NCI-H1105 treated with DMSO at 0.1 percent for 48 hours (cell line): ENCODE measurements at regions not wholly inside any gene's neighbourhood (a gene's known extent, or its start where the extent isn't known, plus 50 kb on each side); places are given as distances from the start of the nearest gene placed in this dataset.

Source experiments
- DNase-seq: peaks from one replicate; lab custom pipeline; 2025; lab: John Stamatoyannopoulos, UW

DNA sequence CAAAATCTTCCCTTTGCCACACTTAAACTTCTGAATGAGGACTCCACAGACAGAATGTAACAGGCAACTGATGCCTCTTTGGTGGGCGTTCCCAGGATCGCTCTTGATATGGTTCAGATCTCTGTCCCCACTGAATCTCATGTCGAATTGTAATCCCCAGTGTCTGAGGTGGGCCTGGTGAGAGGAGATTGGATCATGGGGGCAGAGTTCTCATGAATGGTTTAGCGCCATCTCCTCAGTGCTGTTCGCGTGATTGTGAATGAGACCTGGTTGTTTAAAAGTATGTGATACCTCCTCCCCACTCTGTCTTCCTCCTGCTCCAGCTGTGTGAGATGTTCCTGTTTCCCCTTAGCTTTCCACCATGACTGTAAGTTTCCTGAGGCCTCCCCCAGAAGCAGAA, 111.1 kb upstream of the SLC66A3 start:
- DNase-seq = no peak

DNA sequence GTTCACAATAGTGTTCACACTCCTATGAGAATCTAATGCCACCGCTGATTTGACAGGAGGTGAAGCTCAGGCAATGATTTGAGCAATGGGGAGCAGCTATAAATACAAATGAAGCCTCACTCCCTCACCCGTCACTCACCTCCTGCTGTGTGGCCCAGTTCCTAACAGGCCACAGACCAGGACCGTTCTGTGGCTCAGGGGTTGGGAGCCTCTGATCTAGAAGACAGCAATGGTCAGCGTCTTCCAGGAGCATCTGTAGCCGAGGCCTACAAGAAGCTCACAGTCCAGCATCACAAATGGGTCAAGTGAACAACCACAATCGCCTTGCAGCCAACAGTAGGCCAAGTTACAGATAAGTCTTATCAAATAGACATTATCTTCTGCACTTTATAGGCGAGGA, 110.0 kb upstream of the SLC66A3 start:
- no peak for DNase-seq

GRCh38 chr2:11048335-11049008, 106.8 kb upstream of the SLC66A3 start:
- no peak for DNase-seq

GRCh38 chr2:11050565-11050964, 104.7 kb upstream of the SLC66A3 start:
- no peak for DNase-seq

- DNase-seq = no peak
These were observed 104.0 kb upstream of the SLC66A3 start for GRCh38 chr2:11051280-11051679.

DNA sequence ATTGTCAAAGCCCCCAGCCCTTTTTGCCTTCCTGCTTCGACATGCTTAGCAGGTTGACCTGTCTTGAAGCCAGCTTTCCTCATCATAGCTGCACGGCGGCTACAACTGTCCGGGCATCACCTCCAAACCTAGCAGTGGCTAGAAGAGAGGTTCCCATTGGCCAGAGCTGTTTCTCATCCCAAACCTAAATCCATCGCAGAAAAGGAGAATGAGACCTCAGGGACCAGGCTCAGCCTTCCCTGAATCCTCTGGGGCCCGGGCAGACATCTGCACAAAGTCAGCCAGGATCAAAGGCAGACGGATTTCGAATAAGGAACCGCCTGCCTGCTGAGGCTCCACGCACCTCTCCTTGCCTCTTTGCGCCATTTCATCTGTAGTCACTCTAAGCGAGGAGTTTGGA, 101.7 kb upstream of the SLC66A3 start:
- DNase-seq = no peak

GRCh38 chr2:11054783-11055678, 100.2 kb upstream of the SLC66A3 start:
- DNase-seq = no peak

GRCh38 chr2:11055679-11056215, 99.5 kb upstream of the SLC66A3 start:
- DNase-seq = no peak

GRCh38 chr2:11056614-11057013, 98.7 kb upstream of the SLC66A3 start:
- DNase-seq = peak; percentile 94

DNA sequence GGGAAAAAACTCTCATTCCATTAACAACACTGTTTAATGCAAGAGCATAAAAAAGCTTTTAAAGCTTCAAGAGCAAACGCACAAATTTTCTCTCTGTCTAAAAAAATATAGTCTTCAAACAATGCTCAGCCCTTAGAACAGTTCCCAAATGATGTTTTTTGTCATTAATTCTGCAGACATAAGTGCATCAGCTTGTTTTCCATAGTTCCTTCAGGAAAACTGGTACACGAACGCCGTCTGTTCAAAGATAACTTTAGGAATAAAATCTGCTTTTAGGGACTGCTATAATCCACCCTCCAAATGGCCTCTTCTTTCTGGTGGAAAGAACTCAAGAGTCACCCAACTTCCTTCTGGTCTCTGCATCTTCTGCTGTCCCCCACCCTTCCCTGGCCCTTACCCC, 98.2 kb upstream of the SLC66A3 start:
- DNase-seq = no peak

DNA sequence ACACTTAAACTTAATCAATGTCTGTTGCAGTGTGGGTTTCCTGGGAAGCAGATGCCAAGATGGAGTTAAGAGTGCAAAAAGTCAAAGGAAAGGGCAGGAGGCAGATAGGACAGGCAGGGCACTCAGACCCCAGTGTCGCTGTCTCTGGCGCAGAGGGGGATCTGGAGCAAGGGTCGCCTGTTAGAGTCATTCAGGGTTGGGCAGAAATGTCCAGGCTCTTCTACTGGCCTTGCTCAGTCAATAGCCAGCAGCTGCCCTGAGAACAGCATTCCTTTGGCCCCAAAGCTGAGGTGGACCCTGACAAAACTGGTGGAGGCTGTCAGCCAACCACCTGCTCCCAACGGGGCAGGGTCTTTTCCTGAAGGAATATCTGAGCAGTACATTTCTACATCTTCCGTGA, 97.1 kb upstream of the SLC66A3 start:
- no peak for DNase-seq

DNA sequence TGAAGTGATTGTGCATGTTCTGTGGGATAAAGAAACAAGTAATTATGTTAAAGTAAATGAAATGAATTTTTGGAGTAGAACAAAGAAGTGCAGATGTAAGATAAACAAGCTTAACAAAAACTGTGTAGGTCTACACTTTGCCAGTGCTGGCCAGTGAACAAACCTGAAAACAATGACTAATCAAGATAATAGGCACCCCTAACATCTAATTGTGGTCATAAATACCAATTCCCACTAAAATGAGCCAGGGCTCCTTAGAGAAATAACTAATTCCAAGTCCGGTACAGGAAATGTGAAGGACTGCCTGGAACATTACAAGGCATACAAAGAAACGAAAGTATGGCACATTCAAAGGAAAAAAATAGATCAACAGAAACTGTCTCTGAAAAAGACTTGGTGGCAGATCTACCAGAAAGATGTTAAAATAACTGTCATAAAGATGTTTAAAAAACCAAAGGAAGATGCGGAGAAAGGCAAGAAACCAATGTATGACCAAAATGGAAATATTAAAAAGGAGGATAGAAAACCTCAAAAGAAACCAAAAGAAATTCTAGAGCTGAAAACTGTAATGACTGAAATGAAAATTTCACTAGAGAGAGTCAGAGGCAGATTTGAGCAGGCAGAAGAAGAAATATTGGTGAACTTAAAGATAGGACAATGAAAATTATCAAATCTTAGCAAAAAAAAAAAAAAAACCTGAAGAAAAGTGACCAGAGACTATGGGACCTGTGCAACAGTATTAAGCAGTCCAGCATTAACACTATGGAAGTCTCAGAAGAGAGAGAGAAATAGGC, 94.7 kb upstream of the SLC66A3 start:
- DNase-seq = no peak

DNA sequence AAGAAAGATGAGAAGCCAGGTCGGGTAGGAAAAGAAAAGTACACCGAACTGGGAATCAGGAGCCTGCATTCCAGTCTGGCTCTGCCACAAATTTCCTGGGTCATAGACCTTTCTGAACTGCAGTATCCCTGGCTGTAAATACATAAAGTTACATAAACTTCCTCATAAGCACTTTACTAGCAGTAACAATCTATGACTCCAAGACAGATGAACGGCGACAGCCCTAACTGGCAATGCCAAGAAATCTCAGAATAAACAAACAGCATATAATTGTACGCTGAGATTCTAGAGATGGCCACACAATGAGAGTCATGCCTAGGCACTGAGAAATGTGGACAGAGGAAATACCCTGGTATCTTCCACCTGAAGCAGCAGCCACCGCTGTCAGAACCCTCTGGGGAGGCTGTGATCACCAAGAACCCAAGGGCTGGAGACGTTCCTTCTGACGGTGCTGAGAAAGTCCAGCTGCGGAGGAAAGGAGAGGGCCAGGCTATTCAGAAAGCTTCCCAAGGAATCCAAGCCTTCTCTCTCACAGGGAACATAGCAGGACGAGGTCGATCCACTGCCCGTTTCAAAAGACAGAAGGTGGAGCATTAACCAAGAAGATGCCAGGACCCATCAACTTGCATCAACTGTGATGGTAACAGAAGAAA, 89.3 kb upstream of the SLC66A3 start:
- DNase-seq = no peak

GRCh38 chr2:11067221-11068078, 87.8 kb upstream of the SLC66A3 start:
- no peak for DNase-seq

DNA sequence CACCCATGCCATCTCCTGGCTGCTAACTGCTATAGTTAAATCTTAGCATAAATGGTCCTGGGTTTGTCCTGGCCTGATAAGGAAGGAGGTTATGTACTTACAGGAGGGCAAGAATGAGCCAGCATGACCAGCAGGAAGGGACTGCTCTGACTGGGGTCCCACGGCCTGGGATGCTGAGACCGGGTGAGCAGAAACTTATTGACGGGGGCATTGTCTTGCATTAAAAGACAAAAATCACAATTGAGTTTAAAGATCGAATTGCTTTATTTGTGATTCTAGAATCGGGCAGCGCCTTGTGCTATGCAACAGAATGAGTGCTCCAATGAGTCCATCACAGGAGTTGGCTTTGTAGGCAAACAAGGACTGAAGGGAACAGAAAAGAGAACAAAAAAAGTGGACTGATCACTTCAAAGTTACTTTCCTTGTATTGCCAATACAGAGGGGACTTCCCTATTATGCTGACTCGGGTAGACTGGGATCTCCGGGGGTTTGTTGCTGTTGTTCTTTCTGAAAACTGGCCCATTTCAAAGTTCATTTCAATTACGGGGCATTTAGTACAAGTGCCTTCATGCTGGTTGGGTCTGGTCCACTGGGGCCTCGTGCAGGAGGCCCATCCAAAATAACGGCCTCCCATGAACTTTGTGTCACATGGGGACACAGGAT, 87.1 kb upstream of the SLC66A3 start:
- DNase-seq = no peak

GRCh38 chr2:11068856-11069526, 86.3 kb upstream of the SLC66A3 start:
- DNase-seq = no peak

DNA sequence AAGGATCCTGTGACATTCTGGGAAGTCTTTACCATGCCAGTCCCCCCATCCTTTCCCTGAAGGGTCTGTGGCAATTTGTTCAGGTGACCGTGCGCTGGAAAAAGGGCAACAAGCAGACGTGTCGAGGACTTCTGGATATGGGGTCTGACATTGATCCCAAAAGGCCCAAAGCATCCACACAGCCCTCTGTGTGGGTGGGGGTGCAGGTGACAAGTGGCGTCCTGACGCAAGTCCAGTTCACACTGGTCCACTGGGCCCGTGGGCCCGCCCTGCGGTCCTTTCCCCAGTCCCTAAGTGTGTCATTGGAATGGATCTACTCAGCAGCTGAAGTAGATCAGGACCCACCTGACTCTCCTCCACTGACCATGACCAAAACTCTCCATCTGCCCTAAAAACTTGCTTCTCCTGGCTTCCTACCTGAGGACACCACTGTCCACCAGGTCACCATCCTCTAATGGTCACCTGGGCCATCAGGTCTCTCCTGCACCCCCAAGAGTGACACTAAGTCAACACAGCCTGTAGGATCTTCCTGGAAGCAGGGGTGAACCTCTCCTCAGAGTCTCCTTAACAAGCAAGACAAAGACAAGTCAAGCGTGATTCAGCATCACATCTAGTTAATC, 85.6 kb upstream of the SLC66A3 start:
- no peak for DNase-seq

GRCh38 chr2:11071211-11071610, 84.1 kb upstream of the SLC66A3 start:
- no peak for DNase-seq

- DNase-seq = no peak
These were observed 83.3 kb upstream of the SLC66A3 start for GRCh38 chr2:11071939-11072338.
